Frontal cortex (tissue), 3 donors: ENCODE measurements at regions not wholly inside any gene's neighbourhood (a gene's known extent, or its start where the extent isn't known, plus 50 kb on each side); places are given as distances from the start of the nearest gene placed in this dataset.

Experiments used
- DNase-seq, 2 donors: peaks; one replicate each; pipeline ENCODE4 v3.0.0; 2012; ENCODE audit warnings: low spot score in 2 of 2
- FAIRE-seq: peaks from 2 replicates; lab custom pipeline; 2012; peaks lifted over from hg19 to GRCh38; lab: Jason Lieb, UNC
- donor health status: control.
- donor health status: control.
- donor health status: control.

GRCh38 chr6:169869301-169869700 is 117.9 kb downstream of the ERMARD start:
- DNase-seq, result no peak

GRCh38 chr6:169868458-169868857 is 117.0 kb downstream of the ERMARD start:
- FAIRE-seq (no peak), DNase-seq (peak in 1 of 2 donors; percentile 44)

More at GRCh38 chr6:169869301-169869700, 117.9 kb downstream of the ERMARD start:
- FAIRE-seq, result no peak

- FAIRE-seq, result no peak
- DNase-seq, result no peak
Observed at GRCh38 chr6:169867751-169868191, 116.3 kb downstream of the ERMARD start.

- FAIRE-seq (no peak), DNase-seq (no peak)
Observed at GRCh38 chr6:169866668-169867521, 115.5 kb downstream of the ERMARD start.

- FAIRE-seq (no peak), DNase-seq (no peak)
Observed at GRCh38 chr6:169866140-169866534, 114.7 kb downstream of the ERMARD start.

GRCh38 chr6:169865346-169866139 is 114.1 kb downstream of the ERMARD start:
- no peak for DNase-seq

GRCh38 chr6:169864148-169865020 is 113.0 kb downstream of the ERMARD start:
- DNase-seq, result no peak
- no peak for FAIRE-seq

More at GRCh38 chr6:169865346-169866139, 114.1 kb downstream of the ERMARD start:
- no peak for FAIRE-seq

GRCh38 chr6:169863710-169864109 is 112.3 kb downstream of the ERMARD start:
- FAIRE-seq, result no peak
- no peak for DNase-seq

GRCh38 chr6:169862892-169863525 is 111.6 kb downstream of the ERMARD start:
- DNase-seq, result no peak
- no peak for FAIRE-seq

- no peak for DNase-seq
- no peak for FAIRE-seq
Observed at GRCh38 chr6:169862043-169862891, 110.8 kb downstream of the ERMARD start.

- DNase-seq (no peak), FAIRE-seq (no peak)
Observed at GRCh38 chr6:169861431-169862042, 110.1 kb downstream of the ERMARD start.

- FAIRE-seq (no peak), DNase-seq (no peak)
Observed at GRCh38 chr6:169859978-169860703, 108.7 kb downstream of the ERMARD start.

GRCh38 chr6:169859401-169859977 is 108.1 kb downstream of the ERMARD start:
- no peak for DNase-seq
- no peak for FAIRE-seq

- FAIRE-seq, result no peak
- no peak for DNase-seq
Observed at GRCh38 chr6:169858935-169859351, 107.5 kb downstream of the ERMARD start.

GRCh38 chr6:169858293-169858934 is 107.0 kb downstream of the ERMARD start:
- FAIRE-seq (no peak), DNase-seq (no peak)
